ENCODE measurements at regions not wholly inside any gene's neighbourhood (a gene's known extent, or its start where the extent isn't known, plus 50 kb on each side); places are given as distances from the start of the nearest gene placed in this dataset.

DNA sequence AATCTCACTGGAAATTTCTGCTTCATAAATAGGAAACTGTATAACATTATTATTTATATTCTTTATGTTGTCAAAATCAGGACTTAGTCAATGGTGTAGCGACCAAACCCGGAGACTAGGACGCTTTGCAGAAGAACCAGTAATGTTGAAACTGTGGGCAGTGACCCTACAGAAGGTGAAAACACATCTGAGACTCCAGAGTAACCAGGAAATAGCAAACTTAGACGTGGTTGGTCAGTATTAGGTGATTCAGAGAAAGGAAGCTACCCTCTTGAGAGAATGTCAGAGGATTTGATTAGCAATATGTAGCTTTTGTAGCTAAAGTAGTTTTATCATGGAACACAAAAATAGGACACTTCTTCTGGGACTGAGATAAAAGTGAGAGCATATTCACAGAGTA is 381.9 kb downstream of the SLC16A7 start:
- no peak overlapping the region for H3K4me2 ChIP-seq (ENCODE audit: low read length)
- no peaks in the 10 kb centered on the region for H3K4me1 ChIP-seq (ENCODE audit: control insufficient read depth, insufficient read depth, low read length)
- H3K9ac ChIP-seq (ENCODE audit: low read depth, low read length): no peak overlapping the region
- H3K4me3 ChIP-seq (ENCODE audit: low read length): no peak overlapping the region
- H3K9me3 ChIP-seq (replicated peaks; ENCODE audit: low read length): no peaks in the 10 kb centered on the region
- H3K27me3 ChIP-seq (ENCODE audit: control insufficient read depth, insufficient read depth, low read length): no peaks in the 10 kb centered on the region
- no peaks in the 10 kb centered on the region for H3K36me3 ChIP-seq (ENCODE audit: insufficient read depth, low read length)

- Histone ChIP-seq H3K4me2 (ENCODE audit: low read length) (no peak overlapping the region), H3K4me1 (ENCODE audit: control insufficient read depth, insufficient read depth, low read length) (no peaks in the 10 kb centered on the region), H3K9ac (ENCODE audit: low read depth, low read length) (no peak overlapping the region), H3K36me3 (ENCODE audit: insufficient read depth, low read length) (no peaks in the 10 kb centered on the region), H3K4me3 (ENCODE audit: low read length) (no peak overlapping the region), H3K27me3 (ENCODE audit: control insufficient read depth, insufficient read depth, low read length) (no peaks in the 10 kb centered on the region), H3K9me3 (replicated peaks; ENCODE audit: low read length) (no peaks in the 10 kb centered on the region)
Observed at GRCh38 chr12:59980476-59980875, 384.6 kb downstream of the SLC16A7 start.

DNA sequence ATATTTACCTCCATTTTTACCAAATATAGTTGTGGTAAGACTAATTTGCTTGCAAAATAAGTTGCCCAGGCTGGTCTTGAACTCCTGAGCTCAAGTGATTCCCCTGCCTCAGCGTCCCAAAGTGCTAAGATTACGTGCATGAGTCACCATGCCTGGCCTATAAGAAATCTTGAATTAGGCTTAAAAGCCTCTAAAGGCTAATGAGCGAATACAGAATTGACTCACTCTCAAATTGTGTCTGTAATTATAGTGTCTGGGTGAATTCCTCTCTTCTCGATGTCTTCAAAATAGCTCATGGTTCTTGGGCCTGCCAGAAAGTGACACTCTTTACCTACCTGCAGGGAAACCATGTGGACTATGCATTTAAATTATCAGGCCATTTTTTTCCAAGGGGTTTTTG is 403.5 kb downstream of the SLC16A7 start:
- H3K4me3 ChIP-seq (ENCODE audit: low read length): no peak overlapping the region
- no peak overlapping the region for H3K9ac ChIP-seq (ENCODE audit: low read depth, low read length)
- H3K36me3 ChIP-seq (ENCODE audit: insufficient read depth, low read length): no peaks in the 10 kb centered on the region
- peaks cover 2% of the 10 kb centered on the region for H3K9me3 ChIP-seq (replicated peaks; ENCODE audit: low read length)
- no peaks in the 10 kb centered on the region for H3K4me1 ChIP-seq (ENCODE audit: control insufficient read depth, insufficient read depth, low read length)
- no peak overlapping the region for H3K4me2 ChIP-seq (ENCODE audit: low read length)
- H3K27me3 ChIP-seq (ENCODE audit: control insufficient read depth, insufficient read depth, low read length): no peaks in the 10 kb centered on the region

GRCh38 chr12:60010486-60010885 is 414.7 kb downstream of the SLC16A7 start:
- H3K36me3 ChIP-seq (ENCODE audit: insufficient read depth, low read length): no peaks in the 10 kb centered on the region
- no peaks in the 10 kb centered on the region for H3K4me1 ChIP-seq (ENCODE audit: control insufficient read depth, insufficient read depth, low read length)
- no peaks in the 10 kb centered on the region for H3K27me3 ChIP-seq (ENCODE audit: control insufficient read depth, insufficient read depth, low read length)
- no peak overlapping the region for H3K4me2 ChIP-seq (ENCODE audit: low read length)
- H3K9me3 ChIP-seq (replicated peaks; ENCODE audit: low read length): no peaks in the 10 kb centered on the region
- no peak overlapping the region for H3K4me3 ChIP-seq (ENCODE audit: low read length)
- no peak overlapping the region for H3K9ac ChIP-seq (ENCODE audit: low read depth, low read length)

- no peaks in the 10 kb centered on the region for H3K27me3 ChIP-seq (ENCODE audit: control insufficient read depth, insufficient read depth, low read length)
- no peaks in the 10 kb centered on the region for H3K36me3 ChIP-seq (ENCODE audit: insufficient read depth, low read length)
- no peak overlapping the region for H3K4me3 ChIP-seq (ENCODE audit: low read length)
- H3K4me1 ChIP-seq (ENCODE audit: control insufficient read depth, insufficient read depth, low read length): no peaks in the 10 kb centered on the region
- H3K9ac ChIP-seq (ENCODE audit: low read depth, low read length): no peak overlapping the region
- no peak overlapping the region for H3K4me2 ChIP-seq (ENCODE audit: low read length)
- H3K9me3 ChIP-seq (replicated peaks; ENCODE audit: low read length): no peaks in the 10 kb centered on the region
Observed at GRCh38 chr12:60012659-60013058, 416.8 kb downstream of the SLC16A7 start.

- H3K27me3 ChIP-seq (ENCODE audit: control insufficient read depth, insufficient read depth, low read length): no peaks in the 10 kb centered on the region
- H3K36me3 ChIP-seq (ENCODE audit: insufficient read depth, low read length): no peaks in the 10 kb centered on the region
- no peak overlapping the region for H3K4me2 ChIP-seq (ENCODE audit: low read length)
- no peaks in the 10 kb centered on the region for H3K9me3 ChIP-seq (replicated peaks; ENCODE audit: low read length)
- no peak overlapping the region for H3K9ac ChIP-seq (ENCODE audit: low read depth, low read length)
- no peaks in the 10 kb centered on the region for H3K4me1 ChIP-seq (ENCODE audit: control insufficient read depth, insufficient read depth, low read length)
- H3K4me3 ChIP-seq (ENCODE audit: low read length): no peak overlapping the region
Observed at GRCh38 chr12:60014436-60014835, 418.6 kb downstream of the SLC16A7 start.

DNA sequence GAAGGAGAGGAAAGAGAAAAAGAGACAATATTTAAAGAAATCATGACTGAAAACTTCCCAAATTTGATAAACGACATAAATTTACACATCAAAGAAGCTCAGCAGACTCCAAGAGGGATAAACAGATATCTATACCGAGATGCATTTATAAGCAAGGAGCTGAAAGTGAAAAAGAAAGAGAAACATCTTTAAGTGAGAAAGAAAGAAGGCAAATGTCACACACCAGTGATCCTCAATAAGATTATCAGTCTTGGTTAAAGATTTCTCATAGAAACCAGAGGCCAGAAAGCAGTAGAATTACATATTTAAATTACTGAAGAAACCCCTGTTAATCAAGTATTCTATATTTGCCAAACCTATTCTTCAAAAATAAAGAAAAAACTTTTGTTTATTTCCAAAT is 424.2 kb downstream of the SLC16A7 start:
- Histone ChIP-seq H3K4me1 (ENCODE audit: control insufficient read depth, insufficient read depth, low read length) (no peaks in the 10 kb centered on the region), H3K4me3 (ENCODE audit: low read length) (no peak overlapping the region), H3K36me3 (ENCODE audit: insufficient read depth, low read length) (no peaks in the 10 kb centered on the region), H3K9ac (ENCODE audit: low read depth, low read length) (no peak overlapping the region), H3K9me3 (replicated peaks; ENCODE audit: low read length) (peaks cover 5% of the 10 kb centered on the region), H3K4me2 (ENCODE audit: low read length) (no peak overlapping the region), H3K27me3 (ENCODE audit: control insufficient read depth, insufficient read depth, low read length) (no peaks in the 10 kb centered on the region)

- Histone ChIP-seq H3K4me1 (ENCODE audit: control insufficient read depth, insufficient read depth, low read length) (no peaks in the 10 kb centered on the region), H3K9me3 (replicated peaks; ENCODE audit: low read length) (peaks cover 5% of the 10 kb centered on the region), H3K36me3 (ENCODE audit: insufficient read depth, low read length) (no peaks in the 10 kb centered on the region), H3K4me2 (ENCODE audit: low read length) (no peak overlapping the region), H3K27me3 (ENCODE audit: control insufficient read depth, insufficient read depth, low read length) (no peaks in the 10 kb centered on the region), H3K4me3 (ENCODE audit: low read length) (no peak overlapping the region), H3K9ac (ENCODE audit: low read depth, low read length) (no peak overlapping the region)
Observed at GRCh38 chr12:60021235-60021634, 425.4 kb downstream of the SLC16A7 start.

DNA sequence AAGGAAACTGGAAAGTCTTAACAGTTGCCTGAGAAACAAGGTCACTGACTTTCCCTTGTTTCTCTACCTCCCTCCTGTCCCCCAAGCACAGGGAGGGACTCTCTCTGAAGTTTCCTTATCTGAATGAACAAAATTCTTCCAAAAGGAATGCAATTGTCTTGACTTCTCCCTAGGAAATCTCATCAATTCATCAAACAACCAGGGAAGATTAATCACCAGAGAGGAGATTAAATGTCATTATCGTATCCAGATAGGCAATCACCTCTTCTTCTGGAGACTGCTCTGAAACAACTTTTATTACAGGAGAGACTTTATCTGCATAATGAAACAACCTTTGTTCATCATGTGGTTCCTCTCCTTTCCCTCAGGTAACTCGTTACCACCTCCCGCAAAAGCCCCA is 431.4 kb downstream of the SLC16A7 start:
- H3K4me3 ChIP-seq (ENCODE audit: low read length): no peak overlapping the region
- H3K9me3 ChIP-seq (replicated peaks; ENCODE audit: low read length): no peaks in the 10 kb centered on the region
- H3K36me3 ChIP-seq (ENCODE audit: insufficient read depth, low read length): no peaks in the 10 kb centered on the region
- H3K4me1 ChIP-seq (ENCODE audit: control insufficient read depth, insufficient read depth, low read length): no peaks in the 10 kb centered on the region
- H3K9ac ChIP-seq (ENCODE audit: low read depth, low read length): no peak overlapping the region
- no peaks in the 10 kb centered on the region for H3K27me3 ChIP-seq (ENCODE audit: control insufficient read depth, insufficient read depth, low read length)
- no peak overlapping the region for H3K4me2 ChIP-seq (ENCODE audit: low read length)

GRCh38 chr12:60034147-60034546 is 438.3 kb downstream of the SLC16A7 start:
- Histone ChIP-seq H3K4me3 (ENCODE audit: low read length) (no peak overlapping the region), H3K4me2 (ENCODE audit: low read length) (no peak overlapping the region), H3K9ac (ENCODE audit: low read depth, low read length) (no peak overlapping the region), H3K36me3 (ENCODE audit: insufficient read depth, low read length) (no peaks in the 10 kb centered on the region), H3K27me3 (ENCODE audit: control insufficient read depth, insufficient read depth, low read length) (no peaks in the 10 kb centered on the region), H3K9me3 (replicated peaks; ENCODE audit: low read length) (peaks cover 5% of the 10 kb centered on the region), H3K4me1 (ENCODE audit: control insufficient read depth, insufficient read depth, low read length) (no peaks in the 10 kb centered on the region)

- H3K9ac ChIP-seq (ENCODE audit: low read depth, low read length): no peak overlapping the region
- peaks cover 5% of the 10 kb centered on the region for H3K9me3 ChIP-seq (replicated peaks; ENCODE audit: low read length)
- no peaks in the 10 kb centered on the region for H3K27me3 ChIP-seq (ENCODE audit: control insufficient read depth, insufficient read depth, low read length)
- no peaks in the 10 kb centered on the region for H3K36me3 ChIP-seq (ENCODE audit: insufficient read depth, low read length)
- no peaks in the 10 kb centered on the region for H3K4me1 ChIP-seq (ENCODE audit: control insufficient read depth, insufficient read depth, low read length)
- H3K4me3 ChIP-seq (ENCODE audit: low read length): no peak overlapping the region
- H3K4me2 ChIP-seq (ENCODE audit: low read length): no peak overlapping the region
Observed at GRCh38 chr12:60035835-60036234, 440.0 kb downstream of the SLC16A7 start.

- H3K9ac ChIP-seq (ENCODE audit: low read depth, low read length): no peak overlapping the region
- H3K36me3 ChIP-seq (ENCODE audit: insufficient read depth, low read length): no peaks in the 10 kb centered on the region
- no peaks in the 10 kb centered on the region for H3K4me1 ChIP-seq (ENCODE audit: control insufficient read depth, insufficient read depth, low read length)
- no peaks in the 10 kb centered on the region for H3K9me3 ChIP-seq (replicated peaks; ENCODE audit: low read length)
- no peak overlapping the region for H3K4me3 ChIP-seq (ENCODE audit: low read length)
- no peaks in the 10 kb centered on the region for H3K27me3 ChIP-seq (ENCODE audit: control insufficient read depth, insufficient read depth, low read length)
- no peak overlapping the region for H3K4me2 ChIP-seq (ENCODE audit: low read length)
Observed at GRCh38 chr12:60042835-60043234, 447.0 kb downstream of the SLC16A7 start.
